ENCODE measurements at regions not wholly inside any gene's neighbourhood (a gene's known extent, or its start where the extent isn't known, plus 50 kb on each side); places are given as distances from the start of the nearest gene placed in this dataset.

DNA sequence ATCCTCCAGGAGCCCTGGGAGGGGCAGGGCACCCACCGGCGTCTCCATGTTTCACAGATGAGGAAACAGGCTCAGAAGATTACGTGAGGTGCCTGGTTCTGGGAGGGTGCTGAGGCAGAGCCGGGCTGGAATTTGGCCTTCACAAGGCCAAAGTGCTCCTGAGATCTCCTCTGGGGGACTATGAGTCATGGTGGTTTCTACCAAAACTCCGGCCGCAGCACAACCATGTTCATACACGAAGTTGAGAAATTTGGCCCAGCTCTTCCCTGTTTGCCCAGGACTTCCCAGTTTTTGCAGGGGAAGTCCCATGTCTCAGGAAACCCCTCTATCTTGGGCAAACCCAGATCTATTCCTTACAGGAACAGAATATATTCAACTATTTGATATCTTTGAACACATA is 172.9 kb upstream of the CDYL start:
- TF ChIP-seq, protein P1, sequence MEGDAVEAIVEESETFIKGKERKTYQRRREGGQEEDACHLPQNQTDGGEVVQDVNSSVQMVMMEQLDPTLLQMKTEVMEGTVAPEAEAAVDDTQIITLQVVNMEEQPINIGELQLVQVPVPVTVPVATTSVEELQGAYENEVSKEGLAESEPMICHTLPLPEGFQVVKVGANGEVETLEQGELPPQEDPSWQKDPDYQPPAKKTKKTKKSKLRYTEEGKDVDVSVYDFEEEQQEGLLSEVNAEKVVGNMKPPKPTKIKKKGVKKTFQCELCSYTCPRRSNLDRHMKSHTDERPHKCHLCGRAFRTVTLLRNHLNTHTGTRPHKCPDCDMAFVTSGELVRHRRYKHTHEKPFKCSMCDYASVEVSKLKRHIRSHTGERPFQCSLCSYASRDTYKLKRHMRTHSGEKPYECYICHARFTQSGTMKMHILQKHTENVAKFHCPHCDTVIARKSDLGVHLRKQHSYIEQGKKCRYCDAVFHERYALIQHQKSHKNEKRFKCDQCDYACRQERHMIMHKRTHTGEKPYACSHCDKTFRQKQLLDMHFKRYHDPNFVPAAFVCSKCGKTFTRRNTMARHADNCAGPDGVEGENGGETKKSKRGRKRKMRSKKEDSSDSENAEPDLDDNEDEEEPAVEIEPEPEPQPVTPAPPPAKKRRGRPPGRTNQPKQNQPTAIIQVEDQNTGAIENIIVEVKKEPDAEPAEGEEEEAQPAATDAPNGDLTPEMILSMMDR (IDR thresholded peaks at IDR 0.05): no peak
- no peak for TF ChIP-seq POLR2A (IDR thresholded peaks at IDR 0.05)

Measured in breast epithelium (tissue), 3 donors.